ENCODE measurements at regions not wholly inside any gene's neighbourhood (a gene's known extent, or its start where the extent isn't known, plus 50 kb on each side); places are given as distances from the start of the nearest gene placed in this dataset.

DNA sequence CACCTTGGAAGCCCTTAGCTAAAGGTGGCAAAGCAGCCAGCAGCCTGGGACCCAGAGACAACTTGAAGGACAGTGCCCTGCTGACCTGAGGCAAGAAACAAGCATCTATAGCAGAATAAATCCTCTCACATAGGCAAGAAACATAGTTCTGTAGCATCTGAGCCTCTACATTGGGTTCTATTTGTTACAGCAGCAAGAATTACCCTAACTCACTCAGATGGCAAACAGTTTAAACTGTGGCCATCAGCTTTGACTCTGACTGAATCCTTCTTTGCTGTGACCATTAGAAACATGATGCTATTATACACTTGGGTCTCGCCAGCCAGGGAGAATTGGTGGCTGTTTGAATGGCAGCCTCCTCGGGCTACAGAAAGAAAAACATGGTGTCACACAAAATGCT lies 53.1 kb upstream of the CCL1 start:
- no peak for DNase-seq (ENCODE audit: low read depth)

GRCh38 chr17:34414339-34414738 lies 51.3 kb upstream of the CCL1 start:
- no peak for DNase-seq (ENCODE audit: low read depth)

GRCh38 chr17:34413443-34414119 lies 50.5 kb upstream of the CCL1 start:
- DNase-seq (ENCODE audit: low read depth) = no peak

DNA sequence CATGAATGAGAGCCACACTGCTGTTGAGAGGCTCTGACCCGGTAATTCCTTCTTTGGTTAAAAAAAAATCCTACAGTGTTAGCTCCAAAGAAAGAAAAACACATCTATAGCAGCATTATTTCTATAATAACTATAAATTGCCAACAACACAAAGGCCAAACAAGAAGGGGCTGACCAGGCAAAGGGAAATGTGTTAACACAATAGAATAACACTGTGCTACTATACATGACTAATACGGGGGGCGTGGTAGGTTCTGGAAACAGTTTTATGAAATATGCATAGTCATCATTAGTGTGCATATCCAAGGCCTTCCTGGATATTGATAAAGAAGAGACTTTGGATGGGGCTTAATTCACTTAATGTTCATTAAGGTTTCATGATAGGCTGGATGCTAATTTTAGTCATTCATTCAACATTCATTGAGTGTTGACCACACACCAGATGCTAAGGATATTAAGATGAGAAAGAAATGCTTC lies 50.0 kb upstream of the CCL1 start:
- no peak for DNase-seq (ENCODE audit: low read depth)
